SK-N-SH treated with all-trans-retinoic acid at 6 μM for 48 hours (cell line): ENCODE measurements at regions not wholly inside any gene's neighbourhood (a gene's known extent, or its start where the extent isn't known, plus 50 kb on each side); places are given as distances from the start of the nearest gene placed in this dataset.
"Not testable (repeated sequence)": the region's sequence is repeated elsewhere in the genome, so short reads cannot be mapped to it uniquely, and the experiment has no call there.

Experiments
- ATAC-seq: fragments of 200-7000 bp; cut with Tn5 transposase; 3 replicates; pipeline ENCODE4 v1.9.1; 2020; ENCODE audit warnings: mild to moderate bottlenecking, moderate library complexity
- ARNTL ChIP-seq: fragments of 450-650 bp; formaldehyde crosslinking; IDR thresholded peaks from 2 replicates; pipeline ENCODE4 v1.5.0; 2020; ENCODE audit warnings: low read depth, mild to moderate bottlenecking, moderate library complexity, borderline replicate concordance
- BACH2 ChIP-seq: fragments of 250-450 bp; sonication (Bioruptor Pico); IDR thresholded peaks from 2 replicates; pipeline ENCODE4 v1.9.0; 2021; ENCODE audit warnings: mild to moderate bottlenecking, borderline replicate concordance
- CSDC2 ChIP-seq: fragments of 250-450 bp; sonication (Bioruptor Pico); IDR thresholded peaks from 2 replicates; pipeline ENCODE4 v1.5.0; 2020; ENCODE audit warnings: mild to moderate bottlenecking, moderate library complexity
- CSRNP3 ChIP-seq: fragments of 250-450 bp; sonication (Bioruptor Pico); IDR thresholded peaks from 2 replicates; pipeline ENCODE4 v1.5.1; 2021; ENCODE audit warnings: mild to moderate bottlenecking, moderate library complexity
- ESRRG ChIP-seq: fragments of 250-450 bp; sonication (Bioruptor Pico); IDR thresholded peaks from 2 replicates; pipeline ENCODE4 v1.6.1; 2021; ENCODE audit warnings: mild to moderate bottlenecking
- GLIS3 ChIP-seq: fragments of 250-450 bp; sonication (Bioruptor Pico); IDR thresholded peaks from 2 replicates; pipeline ENCODE4 v1.5.0; 2020; ENCODE audit warnings: mild to moderate bottlenecking, moderate library complexity
- OSR1 ChIP-seq: fragments of 250-450 bp; sonication (Bioruptor Pico); IDR thresholded peaks from 2 replicates; pipeline ENCODE4 v1.8.0; 2022; ENCODE audit warnings: moderate library complexity, mild to moderate bottlenecking, inconsistent platforms
- PATZ1 ChIP-seq: fragments of 250-450 bp; sonication (Bioruptor Pico); IDR thresholded peaks from 2 replicates; pipeline ENCODE4 v1.8.0; 2020; ENCODE audit warnings: mild to moderate bottlenecking, moderate library complexity, borderline replicate concordance
- POU6F1 ChIP-seq: fragments of 250-450 bp; sonication (Bioruptor Pico); IDR thresholded peaks from 2 replicates; pipeline ENCODE4 v1.8.0; 2021; ENCODE audit warnings: low read depth, mild to moderate bottlenecking, moderate library complexity, borderline replicate concordance
- PPARA ChIP-seq: fragments of 250-450 bp; sonication (Bioruptor Pico); IDR thresholded peaks from 2 replicates; pipeline ENCODE4 v1.5.0; 2020; ENCODE audit warnings: mild to moderate bottlenecking, borderline replicate concordance
- RARB ChIP-seq: fragments of 250-450 bp; sonication (Bioruptor Pico); IDR thresholded peaks from 2 replicates; pipeline ENCODE4 v1.8.0; 2021; ENCODE audit warnings: mild to moderate bottlenecking, moderate library complexity
- SNAI2 ChIP-seq: fragments of 250-450 bp; sonication (Bioruptor Pico); IDR thresholded peaks from 2 replicates; pipeline ENCODE4 v1.5.0; 2020; ENCODE audit warnings: mild to moderate bottlenecking, moderate library complexity
- TOX ChIP-seq: fragments of 250-450 bp; sonication (Bioruptor Pico); IDR thresholded peaks from 2 replicates; pipeline ENCODE4 v1.8.0; 2021; ENCODE audit warnings: mild to moderate bottlenecking, moderate library complexity, borderline replicate concordance
- TSHZ2 ChIP-seq: fragments of 250-450 bp; sonication (Bioruptor Pico); IDR thresholded peaks from 2 replicates; pipeline ENCODE4 v1.5.0; 2020; ENCODE audit warnings: mild to moderate bottlenecking, moderate library complexity
- ZC3H10 ChIP-seq: fragments of 250-450 bp; sonication (Bioruptor Pico); IDR thresholded peaks from 2 replicates; pipeline ENCODE4 v1.5.1; 2021; ENCODE audit warnings: mild to moderate bottlenecking, moderate library complexity
- ZFP3 ChIP-seq: fragments of 250-450 bp; sonication (Bioruptor Pico); IDR thresholded peaks from 2 replicates; pipeline ENCODE4 v1.5.0; 2020; ENCODE audit warnings: mild to moderate bottlenecking, moderate library complexity
- ZFP30 ChIP-seq: fragments of 450-650 bp; formaldehyde crosslinking; IDR thresholded peaks from 2 replicates; pipeline ENCODE4 v1.5.0; 2022; ENCODE audit warnings: mild to moderate bottlenecking, moderate library complexity
- ZNF565 ChIP-seq: fragments of 450-650 bp; formaldehyde crosslinking; conservative IDR thresholded peaks from 2 replicates; pipeline ENCODE4 v1.5.0; 2020; ENCODE audit warnings: low read depth, mild to moderate bottlenecking, moderate library complexity
- ZNF70 ChIP-seq: fragments of 450-650 bp; formaldehyde crosslinking; IDR thresholded peaks from 2 replicates; pipeline ENCODE4 v1.5.0; 2020; ENCODE audit warnings: mild to moderate bottlenecking, moderate library complexity
- ZNF8 ChIP-seq: fragments of 450-650 bp; formaldehyde crosslinking; IDR thresholded peaks from 2 replicates; pipeline ENCODE4 v1.5.0; 2020; ENCODE audit warnings: mild to moderate bottlenecking, moderate library complexity

- no peak for ATAC-seq
- no peak for TF ChIP-seq ZNF70 (CRISPR knock-in tag)
- no peak for TF ChIP-seq SNAI2 (CRISPR knock-in tag)
- no peak for TF ChIP-seq GLIS3 (CRISPR knock-in tag)
- TF ChIP-seq ZFP30, result no peak
- no peak for TF ChIP-seq TSHZ2 (CRISPR knock-in tag)
- TF ChIP-seq PATZ1, result no peak
- no peak for TF ChIP-seq RARB (CRISPR knock-in tag)
- TF ChIP-seq CSRNP3, result no peak
- no peak for TF ChIP-seq PPARA
- TF ChIP-seq ZNF8, result no peak
- TF ChIP-seq ZNF565 (CRISPR knock-in tag), result no peak
- TF ChIP-seq BACH2, result no peak
- no peak for TF ChIP-seq OSR1 (CRISPR knock-in tag)
- TF ChIP-seq TOX (CRISPR knock-in tag), result no peak
- TF ChIP-seq ZFP3, result no peak
- TF ChIP-seq ARNTL (CRISPR knock-in tag), result no peak
- TF ChIP-seq ESRRG (CRISPR knock-in tag), result no peak
These were observed 223.7 kb upstream of the PRSS58 start for GRCh38 chr7:142481548-142481947.

GRCh38 chr7:142478479-142479220, 220.8 kb upstream of the PRSS58 start:
- ATAC-seq, result peak; percentile 87
- no peak for TF ChIP-seq ZNF70 (CRISPR knock-in tag)
- TF ChIP-seq, all 23 proteins: peak for 0

- not testable (repeated sequence) for ATAC-seq
These were observed 219.9 kb upstream of the PRSS58 start for GRCh38 chr7:142477801-142478200.

GRCh38 chr7:142477079-142477651, 219.3 kb upstream of the PRSS58 start:
- no peak for ATAC-seq

More at GRCh38 chr7:142477079-142477651, 219.3 kb upstream of the PRSS58 start:
- TF ChIP-seq ZC3H10 (CRISPR knock-in tag), result no peak
- TF ChIP-seq SNAI2 (CRISPR knock-in tag), result no peak
- no peak for TF ChIP-seq CSRNP3
- no peak for TF ChIP-seq POU6F1
- TF ChIP-seq ESRRG (CRISPR knock-in tag), result no peak
- no peak for TF ChIP-seq ZNF565 (CRISPR knock-in tag)
- no peak for TF ChIP-seq OSR1 (CRISPR knock-in tag)
- no peak for TF ChIP-seq CSDC2 (CRISPR knock-in tag)
- TF ChIP-seq RARB (CRISPR knock-in tag), result no peak
- no peak for TF ChIP-seq ZNF70 (CRISPR knock-in tag)
